ENCODE measurements at regions not wholly inside any gene's neighbourhood (a gene's known extent, or its start where the extent isn't known, plus 50 kb on each side); places are given as distances from the start of the nearest gene placed in this dataset.

GRCh38 chr11:90661233-90661632 lies 438.4 kb upstream of the CHORDC1 start:
- intact Hi-C loops (cut with DNase I), result no loop called here
- TF ChIP-seq POLR2A (IDR thresholded peaks at IDR 0.05) (no peak), CTCF (IDR thresholded peaks at IDR 0.05) (no peak)
- Histone ChIP-seq H3K9me3 (no peaks in the 10 kb centered on the region), H3K27ac (no peak overlapping the region), H3K4me3 (no peak overlapping the region), H3K36me3 (replicated peaks in 1 of 2; ENCODE audit: insufficient read depth in 1 of 2, low read depth in 2 of 2) (no peaks in the 10 kb centered on the region), H3K4me1 (no peaks in the 10 kb centered on the region), H3K27me3 (no peaks in the 10 kb centered on the region)
- ATAC-seq (no peak), DNase-seq (no peak)
- 58% methylated on average over 2 of the region's 2 CpGs for WGBS, 2 donors

GRCh38 chr11:90656171-90656570 lies 433.3 kb upstream of the CHORDC1 start:
- intact Hi-C loops (cut with DNase I), result no loop called here
- DNase-seq (no peak), ATAC-seq (no peak)
- H3K27ac ChIP-seq, result no peak overlapping the region
- no peaks in the 10 kb centered on the region for H3K36me3 ChIP-seq (replicated peaks in 1 of 2; ENCODE audit: insufficient read depth in 1 of 2, low read depth in 2 of 2)
- WGBS, 2 donors, result 61 to 65% methylated on average over 2 of the region's 2 CpGs
- TF ChIP-seq CTCF (IDR thresholded peaks at IDR 0.05), result no peak
- TF ChIP-seq POLR2A (IDR thresholded peaks at IDR 0.05), result no peak
- H3K4me3 ChIP-seq, result no peak overlapping the region
- no peaks in the 10 kb centered on the region for H3K27me3 ChIP-seq
- no peaks in the 10 kb centered on the region for H3K9me3 ChIP-seq
- H3K4me1 ChIP-seq, result no peaks in the 10 kb centered on the region

- TF ChIP-seq POLR2A (IDR thresholded peaks at IDR 0.05) (no peak), CTCF (IDR thresholded peaks at IDR 0.05) (no peak)
- Histone ChIP-seq H3K4me3 (no peak overlapping the region), H3K27me3 (no peaks in the 10 kb centered on the region), H3K27ac (no peak overlapping the region), H3K4me1 (no peaks in the 10 kb centered on the region), H3K9me3 (no peaks in the 10 kb centered on the region), H3K36me3 (replicated peaks in 1 of 2; ENCODE audit: insufficient read depth in 1 of 2, low read depth in 2 of 2) (no peaks in the 10 kb centered on the region)
- WGBS, 2 donors, result 69 to 84% methylated on average over 2 of the region's 2 CpGs
- intact Hi-C loops (cut with DNase I), result no loop called here
- ATAC-seq, result no peak
- no peak for DNase-seq
Observed at GRCh38 chr11:90650153-90650552, 427.3 kb upstream of the CHORDC1 start.

DNA sequence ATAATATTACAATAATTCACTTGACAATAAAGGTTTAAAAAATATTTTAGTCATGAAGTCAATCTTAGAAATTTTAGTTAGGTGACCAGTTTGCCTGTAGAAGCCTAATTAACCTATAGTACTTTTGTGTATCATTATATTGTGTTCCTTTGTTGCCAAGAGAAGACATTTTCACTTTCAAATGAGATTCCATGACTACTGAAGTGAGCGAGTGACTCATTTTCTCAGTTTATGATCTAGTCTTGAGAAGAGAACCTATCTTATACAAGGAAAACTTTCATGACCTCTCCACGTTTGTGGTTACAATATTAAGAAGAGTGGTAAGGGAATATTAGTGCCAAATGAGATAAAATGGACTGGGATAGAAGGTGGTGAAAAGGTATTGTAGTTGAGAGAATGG lies 423.9 kb upstream of the CHORDC1 start:
- no peak overlapping the region for H3K4me3 ChIP-seq
- no peak overlapping the region for H3K27ac ChIP-seq
- DNase-seq (no peak), ATAC-seq (no peak)
- no peaks in the 10 kb centered on the region for H3K9me3 ChIP-seq
- H3K27me3 ChIP-seq, result no peaks in the 10 kb centered on the region
- H3K36me3 ChIP-seq (replicated peaks in 1 of 2; ENCODE audit: insufficient read depth in 1 of 2, low read depth in 2 of 2), result no peaks in the 10 kb centered on the region
- no peaks in the 10 kb centered on the region for H3K4me1 ChIP-seq
- intact Hi-C loops (cut with DNase I), result no loop called here
- WGBS, 2 donors, result 40 to 53% methylated on average over 2 of the region's 2 CpGs
- TF ChIP-seq CTCF (IDR thresholded peaks at IDR 0.05), result no peak
- no peak for TF ChIP-seq POLR2A (IDR thresholded peaks at IDR 0.05)

DNA sequence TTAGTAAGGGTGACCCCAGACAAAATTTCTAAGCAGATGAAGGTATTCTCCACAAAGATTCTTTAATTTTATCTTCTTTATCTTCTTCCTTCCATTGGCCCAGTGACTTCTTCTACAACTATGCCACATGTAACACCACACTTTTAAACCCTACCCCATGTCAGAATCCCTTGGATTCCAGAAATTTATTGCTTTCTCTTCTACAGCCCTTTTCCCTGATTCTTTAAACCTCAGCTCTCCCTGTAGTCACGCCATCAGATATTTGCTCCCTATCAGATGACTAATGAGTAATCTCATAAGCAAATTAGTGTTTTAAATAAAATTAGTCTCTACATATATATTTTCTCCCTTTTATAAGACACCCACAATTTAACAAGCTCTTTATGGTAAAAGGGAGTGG lies 423.4 kb upstream of the CHORDC1 start:
- H3K27ac ChIP-seq, result no peak overlapping the region
- ATAC-seq, result no peak
- H3K4me3 ChIP-seq, result no peak overlapping the region
- DNase-seq, result no peak
- 30 to 54% methylated on average over 1 of the region's 1 CpG for WGBS, 2 donors
- no peaks in the 10 kb centered on the region for H3K36me3 ChIP-seq (replicated peaks in 1 of 2; ENCODE audit: insufficient read depth in 1 of 2, low read depth in 2 of 2)
- H3K4me1 ChIP-seq, result no peaks in the 10 kb centered on the region
- no peaks in the 10 kb centered on the region for H3K27me3 ChIP-seq
- no peaks in the 10 kb centered on the region for H3K9me3 ChIP-seq
- intact Hi-C loops (cut with DNase I), result no loop called here
- TF ChIP-seq CTCF (IDR thresholded peaks at IDR 0.05), result no peak
- TF ChIP-seq POLR2A (IDR thresholded peaks at IDR 0.05), result no peak

All from body of pancreas (tissue), 4 donors.